ENCODE measurements at regions not wholly inside any gene's neighbourhood (a gene's known extent, or its start where the extent isn't known, plus 50 kb on each side); places are given as distances from the start of the nearest gene placed in this dataset.
A peak's percentile ranks its signal among the peaks of the same experiment; 100 is the strongest.

- H3K4me1 ChIP-seq = peaks cover 0 to 11% of the 10 kb centered on the region in 2 donors
- no peak for DNase-seq (ENCODE audit: low spot score)
- TF ChIP-seq, protein P1, sequence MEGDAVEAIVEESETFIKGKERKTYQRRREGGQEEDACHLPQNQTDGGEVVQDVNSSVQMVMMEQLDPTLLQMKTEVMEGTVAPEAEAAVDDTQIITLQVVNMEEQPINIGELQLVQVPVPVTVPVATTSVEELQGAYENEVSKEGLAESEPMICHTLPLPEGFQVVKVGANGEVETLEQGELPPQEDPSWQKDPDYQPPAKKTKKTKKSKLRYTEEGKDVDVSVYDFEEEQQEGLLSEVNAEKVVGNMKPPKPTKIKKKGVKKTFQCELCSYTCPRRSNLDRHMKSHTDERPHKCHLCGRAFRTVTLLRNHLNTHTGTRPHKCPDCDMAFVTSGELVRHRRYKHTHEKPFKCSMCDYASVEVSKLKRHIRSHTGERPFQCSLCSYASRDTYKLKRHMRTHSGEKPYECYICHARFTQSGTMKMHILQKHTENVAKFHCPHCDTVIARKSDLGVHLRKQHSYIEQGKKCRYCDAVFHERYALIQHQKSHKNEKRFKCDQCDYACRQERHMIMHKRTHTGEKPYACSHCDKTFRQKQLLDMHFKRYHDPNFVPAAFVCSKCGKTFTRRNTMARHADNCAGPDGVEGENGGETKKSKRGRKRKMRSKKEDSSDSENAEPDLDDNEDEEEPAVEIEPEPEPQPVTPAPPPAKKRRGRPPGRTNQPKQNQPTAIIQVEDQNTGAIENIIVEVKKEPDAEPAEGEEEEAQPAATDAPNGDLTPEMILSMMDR (IDR thresholded peaks at IDR 0.05) = no peak
- peak overlapping the region; percentile 25 to 57 for H3K4me3 ChIP-seq
- no peaks in the 10 kb centered on the region for H3K27me3 ChIP-seq
- H3K9me3 ChIP-seq = no peaks in the 10 kb centered on the region
- peak overlapping the region; percentile 94 to 95 for H3K27ac ChIP-seq
- H3K36me3 ChIP-seq = no peaks in the 10 kb centered on the region
Observed at GRCh38 chr15:92811148-92811913, 88.8 kb upstream of the CHD2 start.

- no peak for DNase-seq (ENCODE audit: low spot score)
- peaks cover 0 to 11% of the 10 kb centered on the region in 2 donors for H3K4me1 ChIP-seq
- H3K9me3 ChIP-seq = no peaks in the 10 kb centered on the region
- TF ChIP-seq, protein P1 (IDR thresholded peaks at IDR 0.05) = no peak
- H3K27ac ChIP-seq = no peak overlapping the region
- H3K27me3 ChIP-seq = no peaks in the 10 kb centered on the region
- no peak overlapping the region for H3K4me3 ChIP-seq
- no peaks in the 10 kb centered on the region for H3K36me3 ChIP-seq
Observed at GRCh38 chr15:92812271-92812670, 87.9 kb upstream of the CHD2 start.

DNA sequence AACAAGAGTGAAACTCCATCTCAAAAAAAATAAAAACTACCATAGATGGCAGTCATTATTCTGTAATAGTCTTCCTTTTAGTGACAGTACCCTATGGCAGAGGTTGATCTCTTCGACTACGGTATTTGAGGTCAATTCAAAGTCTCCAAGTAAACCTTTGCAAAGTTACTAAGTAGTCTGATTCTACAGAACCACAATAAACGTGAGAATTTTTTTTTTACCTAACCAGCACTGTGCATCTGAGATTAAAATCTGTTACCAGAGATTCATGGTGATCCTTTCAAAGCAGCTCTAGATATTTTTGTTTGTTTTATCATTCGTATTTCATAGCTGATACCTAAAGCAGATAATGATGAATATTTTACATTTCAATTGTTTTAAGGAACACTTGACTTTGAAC, 86.6 kb upstream of the CHD2 start:
- TF ChIP-seq, protein P1 (IDR thresholded peaks at IDR 0.05) = no peak
- Histone ChIP-seq H3K27me3 (no peaks in the 10 kb centered on the region), H3K27ac (no peak overlapping the region), H3K4me1 (peaks cover 0 to 6% of the 10 kb centered on the region in 2 donors), H3K4me3 (no peak overlapping the region), H3K36me3 (no peaks in the 10 kb centered on the region), H3K9me3 (no peaks in the 10 kb centered on the region)
- DNase-seq (ENCODE audit: low spot score) = no peak

DNA sequence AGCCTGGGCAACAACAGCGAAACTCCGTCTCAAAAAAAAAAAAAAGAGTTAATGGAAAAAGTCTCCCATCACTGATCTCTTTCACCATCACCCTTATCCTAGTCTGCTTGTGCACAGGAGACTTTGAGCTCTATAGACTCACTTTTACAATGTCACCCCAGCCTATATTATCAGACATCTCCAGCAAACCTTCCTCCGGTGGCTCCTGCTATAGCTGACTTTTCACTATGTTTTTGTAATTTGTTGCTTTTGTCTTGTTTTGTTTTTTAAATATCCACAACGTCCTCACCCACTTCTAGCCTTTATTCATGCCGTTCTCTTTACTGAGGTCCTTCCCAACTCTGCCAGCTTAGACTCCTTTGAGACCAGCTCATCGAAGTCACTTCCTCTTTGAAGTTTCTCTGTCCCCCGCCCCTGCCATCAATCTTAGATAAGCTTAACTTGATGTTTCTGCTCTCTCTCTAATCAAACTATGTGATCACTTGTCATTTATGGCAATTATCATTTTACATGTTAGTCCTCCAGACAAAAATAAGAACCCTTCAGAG, 82.7 kb upstream of the CHD2 start:
- H3K27me3 ChIP-seq = no peaks in the 10 kb centered on the region
- DNase-seq (ENCODE audit: low spot score) = no peak
- no peaks in the 10 kb centered on the region for H3K36me3 ChIP-seq
- no peaks in the 10 kb centered on the region for H3K9me3 ChIP-seq
- peaks cover 0 to 23% of the 10 kb centered on the region in 2 donors for H3K4me1 ChIP-seq
- TF ChIP-seq, protein P1 (IDR thresholded peaks at IDR 0.05) = no peak
- H3K27ac ChIP-seq = no peak overlapping the region
- H3K4me3 ChIP-seq = no peak overlapping the region

DNA sequence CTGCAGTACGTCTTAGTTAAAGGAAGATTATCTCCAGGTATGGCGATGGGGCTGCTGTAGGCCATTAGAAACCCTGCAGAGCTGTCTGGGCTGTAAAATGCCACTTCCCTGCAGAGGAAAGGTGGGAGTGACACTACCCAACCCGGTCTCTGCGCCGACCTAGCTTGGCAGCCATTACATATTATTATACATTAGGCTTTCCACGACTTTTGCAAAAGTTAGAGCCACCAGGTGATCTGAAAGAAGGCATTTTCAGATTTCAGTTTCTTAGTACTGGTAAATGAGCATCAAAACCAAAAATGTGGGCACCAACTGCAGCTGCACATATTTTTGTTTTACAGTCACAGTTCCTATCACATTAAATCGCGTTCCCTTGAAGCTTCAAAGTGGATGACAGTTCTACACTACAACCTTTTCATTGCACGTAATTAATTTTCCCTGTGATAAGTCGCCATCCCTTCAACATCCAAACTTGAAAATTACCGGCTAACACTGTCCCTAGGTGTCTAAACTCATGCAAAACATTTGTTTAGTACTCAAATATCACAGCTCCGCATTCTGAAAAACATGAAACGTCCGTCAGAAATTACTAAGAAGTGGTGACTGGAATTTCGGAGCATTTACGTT, 81.4 kb upstream of the CHD2 start:
- TF ChIP-seq, protein P1 (IDR thresholded peaks at IDR 0.05) = no peak
- no peaks in the 10 kb centered on the region for H3K36me3 ChIP-seq
- no peak for DNase-seq (ENCODE audit: low spot score)
- H3K27me3 ChIP-seq = no peaks in the 10 kb centered on the region
- H3K9me3 ChIP-seq = no peaks in the 10 kb centered on the region
- peak overlapping the region; percentile 78 to 92 for H3K27ac ChIP-seq
- peaks cover 0 to 23% of the 10 kb centered on the region in 2 donors for H3K4me1 ChIP-seq
- no peak overlapping the region for H3K4me3 ChIP-seq
